Endothelial cell of umbilical vein (primary cell): ENCODE measurements at regions not wholly inside any gene's neighbourhood (a gene's known extent, or its start where the extent isn't known, plus 50 kb on each side); places are given as distances from the start of the nearest gene placed in this dataset.
A peak's percentile ranks its signal among the peaks of the same experiment; 100 is the strongest.

ENCODE experiments used
- BruUV-seq: library from RNA; stranded (reverse); fragments of 400-500 nt; replicated peaks from 2 replicates; lab custom pipeline; 2021; lab: Mats Ljungman, UMichigan
- CTCF ChIA-PET: fragments of 300-600, 350-600 bp; sonication (Branson Sonifier 250); formaldehyde crosslinking; loops from one replicate; lab custom pipeline; 2021; ENCODE audit warnings: antibody characterized with exemption, inconsistent platforms; lab: Charles Lee
- POLR2A ChIA-PET: fragments of 300-600, 350-600 bp; sonication (Branson Sonifier 250); formaldehyde crosslinking; loops from one replicate; lab custom pipeline; 2021; ENCODE audit warnings: antibody characterized with exemption, inconsistent platforms; lab: Charles Lee
- DNase-seq: peaks from one replicate; pipeline ENCODE4 v3.0.0-alpha.2; 2011; ENCODE audit warnings: low read depth, low spot score
- FAIRE-seq: peaks from 2 replicates; lab custom pipeline; 2011; peaks lifted over from hg19 to GRCh38; lab: Jason Lieb, UNC
- H2AFZ ChIP-seq: 2 replicates; pipeline ENCODE4 v1.6.0; 2012; ENCODE audit warnings: low read depth, low read length, control low read depth, inconsistent platforms
- H3K27ac ChIP-seq: 2 replicates; pipeline ENCODE4 v1.5.1; 2011; ENCODE audit warnings: low read depth, mild to moderate bottlenecking, control low read depth, low read length, moderate library complexity; ENCODE audit not compliant: insufficient read depth
- H3K27me3 ChIP-seq, 2 experiments: 2 replicates each; pipeline versions ENCODE4 v1.6.0 to v1.6.1; 2011; ENCODE audit warnings: low read length in 2 of 2, mixed read lengths in 1 of 2; ENCODE audit not compliant: control insufficient read depth in 2 of 2, insufficient read depth in 2 of 2
- H3K36me3 ChIP-seq, 2 experiments: 2 replicates in 1 of 2; 3 replicates in 1 of 2; pipeline ENCODE4 v1.5.1; 2011; ENCODE audit warnings: low read length in 2 of 2, mild to moderate bottlenecking in 1 of 2, moderate library complexity in 1 of 2; ENCODE audit not compliant: control insufficient read depth in 2 of 2, insufficient read depth in 2 of 2; ENCODE audit errors: extremely low read depth in 1 of 2
- H3K4me1 ChIP-seq: 3 replicates; pipeline ENCODE4 v1.5.1; 2011; ENCODE audit warnings: mild to moderate bottlenecking, low read length; ENCODE audit not compliant: control insufficient read depth, insufficient read depth; ENCODE audit errors: extremely low read depth
- H3K4me2 ChIP-seq: 2 replicates; pipeline ENCODE4 v1.6.1; 2011; ENCODE audit warnings: low read length, control low read depth, mixed read lengths; ENCODE audit not compliant: insufficient read depth
- H3K4me3 ChIP-seq, 3 experiments: fragments of 200-600 bp in 1 of 3; sonication (generic), shearing (Covaris generic) in 1 of 3; replicated peaks in 1 of 3; 2 replicates each; pipeline ENCODE4 v1.5.1; 2011 to 2016; ENCODE audit warnings: control low read depth in 3 of 3, low read length in 3 of 3, mild to moderate bottlenecking in 2 of 3, inconsistent platforms in 1 of 3, low read depth in 1 of 3, moderate library complexity in 1 of 3; ENCODE audit not compliant: insufficient read depth in 1 of 3
- H3K79me2 ChIP-seq: 2 replicates; pipeline ENCODE4 v1.6.0; 2012; ENCODE audit warnings: low read length, inconsistent platforms; ENCODE audit not compliant: control insufficient read depth, insufficient read depth
- H3K9ac ChIP-seq: replicated peaks from 2 replicates; pipeline ENCODE3; 2011; ENCODE audit warnings: low read length, control low read depth; ENCODE audit not compliant: insufficient read depth; ENCODE audit errors: extremely low read depth
- H3K9me1 ChIP-seq: replicated peaks from 3 replicates; pipeline ENCODE4 v1.6.0; 2011; ENCODE audit warnings: mild to moderate bottlenecking, low read length; ENCODE audit not compliant: control insufficient read depth, insufficient read depth; ENCODE audit errors: extremely low read depth
- H3K9me3 ChIP-seq: replicated peaks from 2 replicates; pipeline ENCODE4 v1.5.1; 2012; ENCODE audit warnings: low read length, inconsistent platforms; ENCODE audit not compliant: control insufficient read depth, insufficient read depth
- H4K20me1 ChIP-seq: replicated peaks from 2 replicates; pipeline ENCODE3; 2011; ENCODE audit warnings: mild to moderate bottlenecking, low read length; ENCODE audit not compliant: control insufficient read depth, insufficient read depth; ENCODE audit errors: extremely low read depth
- FOS ChIP-seq: IDR thresholded peaks from 2 replicates; pipeline ENCODE4 v1.6.1; 2011; ENCODE audit warnings: mild to moderate bottlenecking, low read length, moderate library complexity, borderline replicate concordance; ENCODE audit not compliant: insufficient read depth
- GATA2 ChIP-seq: IDR thresholded peaks from 2 replicates; pipeline ENCODE4 v1.7.0; 2011; ENCODE audit warnings: low read depth, mild to moderate bottlenecking, moderate library complexity, mixed read lengths, low read length; ENCODE audit not compliant: insufficient read length, insufficient read depth
- JUN ChIP-seq: IDR thresholded peaks from 2 replicates; pipeline ENCODE4 v1.6.1; 2011; ENCODE audit warnings: borderline replicate concordance, low read depth; ENCODE audit not compliant: insufficient read length, insufficient read depth
- MYC ChIP-seq: IDR thresholded peaks from one replicate; pipeline ENCODE4 v1.6.1; 2011; ENCODE audit warnings: mild to moderate bottlenecking, low read depth, low read length
- POLR2A ChIP-seq: IDR thresholded peaks from 2 replicates; pipeline ENCODE4 v1.6.1; 2012; ENCODE audit warnings: low read depth, mild to moderate bottlenecking, control low read depth, low read length
- POLR2AphosphoS5 ChIP-seq: IDR thresholded peaks from 2 replicates; pipeline ENCODE4 v1.6.1; 2012; ENCODE audit warnings: low read depth, mild to moderate bottlenecking, control low read depth, low read length, moderate library complexity; ENCODE audit not compliant: insufficient read depth
- dilution Hi-C: fragments of 300-500 bp; cut with MboI; formaldehyde crosslinking; loops from one replicate; pipeline ENCODE4 v1.15.0; 2019; ENCODE audit warnings: low sequenced_read_pairs; ENCODE audit not compliant: extremely low pct_ligation_motif_present
- intact Hi-C: fragments of 100-400 bp; cut with micrococcal nuclease; formaldehyde crosslinking; loops from one replicate; pipeline ENCODE4 v1.10.0; 2022
- TF ChIP-seq, protein P1 (sequence below), 2 donors: IDR thresholded peaks; 1 replicate in 1 of 2; 2 replicates in 1 of 2; pipeline ENCODE4 v1.5.1; 2011; ENCODE audit warnings: low read length in 2 of 2, mild to moderate bottlenecking in 2 of 2, moderate library complexity in 2 of 2, control low read depth in 1 of 2, inconsistent platforms in 1 of 2, low read depth in 1 of 2; ENCODE audit not compliant: insufficient read depth in 1 of 2; ENCODE audit errors: extremely low read depth in 1 of 2

GRCh38 chr7:9201928-9202327, 768.5 kb downstream of the NXPH1 start:
- no peaks in the 10 kb centered on the region for H3K79me2 ChIP-seq
- FAIRE-seq (no peak), DNase-seq (no peak)
- intact Hi-C loops: no loop called here
- no peak overlapping the region for H2AFZ ChIP-seq
- CTCF ChIA-PET: interaction anchor here (0.7 kb wide), 1 partner anchor 11 kb away, joined by 3 read pairs; no protein-coding TSS in a partner anchor
- POLR2A ChIA-PET: no interaction called here
- no peak overlapping the region for H3K4me2 ChIP-seq
- dilution Hi-C loops: no loop called here
- H3K4me1 ChIP-seq: no peaks in the 10 kb centered on the region
- peaks cover 4% of the 10 kb centered on the region for H3K9me3 ChIP-seq
- no TSS peak for BruUV-seq
- TF ChIP-seq POLR2A: no peak
- TF ChIP-seq GATA2: no peak
- TF ChIP-seq, protein P1, sequence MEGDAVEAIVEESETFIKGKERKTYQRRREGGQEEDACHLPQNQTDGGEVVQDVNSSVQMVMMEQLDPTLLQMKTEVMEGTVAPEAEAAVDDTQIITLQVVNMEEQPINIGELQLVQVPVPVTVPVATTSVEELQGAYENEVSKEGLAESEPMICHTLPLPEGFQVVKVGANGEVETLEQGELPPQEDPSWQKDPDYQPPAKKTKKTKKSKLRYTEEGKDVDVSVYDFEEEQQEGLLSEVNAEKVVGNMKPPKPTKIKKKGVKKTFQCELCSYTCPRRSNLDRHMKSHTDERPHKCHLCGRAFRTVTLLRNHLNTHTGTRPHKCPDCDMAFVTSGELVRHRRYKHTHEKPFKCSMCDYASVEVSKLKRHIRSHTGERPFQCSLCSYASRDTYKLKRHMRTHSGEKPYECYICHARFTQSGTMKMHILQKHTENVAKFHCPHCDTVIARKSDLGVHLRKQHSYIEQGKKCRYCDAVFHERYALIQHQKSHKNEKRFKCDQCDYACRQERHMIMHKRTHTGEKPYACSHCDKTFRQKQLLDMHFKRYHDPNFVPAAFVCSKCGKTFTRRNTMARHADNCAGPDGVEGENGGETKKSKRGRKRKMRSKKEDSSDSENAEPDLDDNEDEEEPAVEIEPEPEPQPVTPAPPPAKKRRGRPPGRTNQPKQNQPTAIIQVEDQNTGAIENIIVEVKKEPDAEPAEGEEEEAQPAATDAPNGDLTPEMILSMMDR (IDR thresholded peaks at IDR 0.05; ENCODE audit: extremely low read depth in 1 of 2, insufficient read depth in 1 of 2, low read depth in 1 of 2, low read length in 2 of 2): no peak
- TF ChIP-seq FOS: no peak
- no peak for TF ChIP-seq MYC
- TF ChIP-seq POLR2AphosphoS5: no peak
- H4K20me1 ChIP-seq: no peaks in the 10 kb centered on the region
- H3K9me1 ChIP-seq: no peaks in the 10 kb centered on the region
- no peak overlapping the region for H3K27ac ChIP-seq
- H3K27me3 ChIP-seq: no peaks in the 10 kb centered on the region
- no peak overlapping the region for H3K4me3 ChIP-seq
- H3K36me3 ChIP-seq: no peaks in the 10 kb centered on the region
- no peak overlapping the region for H3K9ac ChIP-seq

DNA sequence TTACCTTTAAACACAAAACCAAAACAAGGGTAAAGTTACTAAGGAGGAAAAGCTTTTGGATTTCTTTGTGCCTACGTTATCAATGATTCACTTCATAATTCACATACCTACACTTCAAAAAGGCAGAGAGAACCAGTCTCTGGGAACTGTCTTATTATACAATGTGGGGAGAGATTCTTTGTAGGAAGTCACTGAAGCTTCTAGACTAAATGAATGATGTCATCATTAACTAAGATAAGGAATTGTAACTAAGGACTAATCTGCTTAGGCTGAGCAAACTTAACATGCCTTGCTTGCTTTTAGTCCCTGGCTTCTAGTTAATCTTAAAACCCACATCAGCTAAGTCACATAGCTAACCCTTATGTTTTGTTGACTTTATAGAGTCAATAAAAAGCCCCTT, 771.2 kb downstream of the NXPH1 start:
- Histone ChIP-seq H3K36me3 (no peaks in the 10 kb centered on the region), H3K4me3 (no peak overlapping the region), H4K20me1 (no peaks in the 10 kb centered on the region), H3K4me2 (no peak overlapping the region), H3K9ac (no peak overlapping the region), H3K27me3 (no peaks in the 10 kb centered on the region), H3K9me1 (no peaks in the 10 kb centered on the region), H3K27ac (no peak overlapping the region), H2AFZ (no peak overlapping the region), H3K9me3 (peaks cover 4% of the 10 kb centered on the region), H3K79me2 (no peaks in the 10 kb centered on the region), H3K4me1 (no peaks in the 10 kb centered on the region)
- no TSS peak for BruUV-seq
- dilution Hi-C loops: no loop called here
- CTCF ChIA-PET: interaction anchor here (1.4 kb wide), 1 partner anchor 11 kb away, joined by 3 read pairs; no protein-coding TSS in a partner anchor
- FAIRE-seq (no peak), DNase-seq (no peak)
- intact Hi-C loops: no loop called here
- TF ChIP-seq POLR2AphosphoS5 (no peak), JUN (peak; percentile 4)
- POLR2A ChIA-PET: no interaction called here
